A673 (cell line): ENCODE measurements at regions not wholly inside any gene's neighbourhood (a gene's known extent, or its start where the extent isn't known, plus 50 kb on each side); places are given as distances from the start of the nearest gene placed in this dataset.

Experiments
- BruUV-seq: library from RNA; stranded (reverse); fragments of 400-500 nt; replicated peaks from 2 replicates; lab custom pipeline; 2021; lab: Mats Ljungman, UMichigan
- CTCF ChIA-PET: fragments of 300-600 bp; sonication (Branson Sonifier 250); formaldehyde crosslinking; loops from one replicate; lab custom pipeline; 2022; ENCODE audit warnings: antibody characterized with exemption; lab: Charles Lee
- POLR2A ChIA-PET: fragments of 300-600 bp; sonication (Branson Sonifier 250); formaldehyde crosslinking; loops from one replicate; lab custom pipeline; 2022; ENCODE audit warnings: antibody characterized with exemption; ENCODE audit not compliant: low non-redundant PET; lab: Charles Lee
- DNase-seq: peaks from one replicate; pipeline ENCODE4 v3.0.0-alpha.2; 2015; ENCODE audit warnings: low spot score
- H3K27ac ChIP-seq: fragments of 200-600 bp; sonication (generic); 2 replicates; pipeline ENCODE4 v1.5.1; 2016; ENCODE audit warnings: mixed run types, low read depth, mild to moderate bottlenecking, mixed read lengths, antibody characterized with exemption, low read length; ENCODE audit not compliant: poor library complexity, severe bottlenecking
- H3K27me3 ChIP-seq: fragments of 200-600 bp; sonication (generic); replicated peaks from 2 replicates; pipeline ENCODE4 v1.6.1; 2017; ENCODE audit warnings: mixed run types, low read depth, mild to moderate bottlenecking, mixed read lengths, antibody characterized with exemption, low read length; ENCODE audit not compliant: insufficient read depth, poor library complexity
- H3K36me3 ChIP-seq: fragments of 200-600 bp; sonication (generic); 2 replicates; pipeline ENCODE4 v1.6.1; 2016; ENCODE audit warnings: mixed run types, mild to moderate bottlenecking, mixed read lengths, antibody characterized with exemption, low read length; ENCODE audit not compliant: insufficient read depth, poor library complexity, severe bottlenecking
- H3K4me1 ChIP-seq: fragments of 200-600 bp; sonication (generic); 2 replicates; pipeline ENCODE4 v1.6.1; 2017; ENCODE audit warnings: mixed run types, mild to moderate bottlenecking, mixed read lengths, antibody characterized with exemption, low read length; ENCODE audit not compliant: insufficient read depth, poor library complexity, severe bottlenecking
- H3K4me3 ChIP-seq: fragments of 200-600 bp; sonication (generic); 2 replicates; pipeline ENCODE4 v1.5.1; 2016; ENCODE audit warnings: low read depth, mixed run types, mild to moderate bottlenecking, mixed read lengths, low read length; ENCODE audit not compliant: poor library complexity, severe bottlenecking
- H3K9me3 ChIP-seq: fragments of 200-600 bp; sonication (generic); 2 replicates; pipeline ENCODE4 v1.6.1; 2016; ENCODE audit warnings: mixed run types, low read depth, mild to moderate bottlenecking, mixed read lengths, antibody characterized with exemption, low read length; ENCODE audit not compliant: poor library complexity, severe bottlenecking
- CTCF ChIP-seq: fragments of 300-800, 200-600 bp; sonication (generic); conservative IDR thresholded peaks from 2 replicates; pipeline ENCODE4 v1.5.1; 2017; ENCODE audit warnings: low read depth, mild to moderate bottlenecking, antibody characterized with exemption, low read length, moderate library complexity, mixed read lengths
- EZH2 ChIP-seq: fragments of 200-600 bp; sonication (generic); IDR thresholded peaks from 2 replicates; pipeline ENCODE4 v1.6.1; 2017; ENCODE audit warnings: borderline replicate concordance, low read depth, mild to moderate bottlenecking, mixed read lengths, antibody characterized with exemption, low read length; ENCODE audit not compliant: poor library complexity, severe bottlenecking
- intact Hi-C: fragments of 100-400 bp; cut with micrococcal nuclease; formaldehyde crosslinking; loops from one replicate; pipeline ENCODE4 v1.10.0; 2022; ENCODE audit not compliant: unreplicated experiment

GRCh38 chr11:87908086-87908485 is 267.2 kb downstream of the RAB38 start:
- ChIA-PET CTCF (no interaction called here), POLR2A (no interaction called here)
- no peak overlapping the region for H3K27ac ChIP-seq
- no peak for TF ChIP-seq EZH2
- TF ChIP-seq CTCF = no peak
- no peak for DNase-seq
- H3K9me3 ChIP-seq = no peaks in the 10 kb centered on the region
- peaks cover 60% of the 10 kb centered on the region for H3K27me3 ChIP-seq
- H3K4me3 ChIP-seq = no peak overlapping the region
- BruUV-seq = no TSS peak
- H3K4me1 ChIP-seq = no peaks in the 10 kb centered on the region
- intact Hi-C loops = no loop called here
- H3K36me3 ChIP-seq = no peaks in the 10 kb centered on the region

- CTCF ChIA-PET = no interaction called here
- no peaks in the 10 kb centered on the region for H3K4me1 ChIP-seq
Observed at GRCh38 chr11:87903345-87903744, 271.9 kb downstream of the RAB38 start.

GRCh38 chr11:87901341-87901740 is 273.9 kb downstream of the RAB38 start:
- intact Hi-C loops = no loop called here
- no peaks in the 10 kb centered on the region for H3K36me3 ChIP-seq
- CTCF ChIA-PET = no interaction called here
- TF ChIP-seq CTCF (no peak), EZH2 (no peak)
- no peak for DNase-seq
- POLR2A ChIA-PET = no interaction called here
- no peak overlapping the region for H3K27ac ChIP-seq
- H3K4me1 ChIP-seq = no peaks in the 10 kb centered on the region
- H3K27me3 ChIP-seq = peaks cover 75% of the 10 kb centered on the region
- no peak overlapping the region for H3K4me3 ChIP-seq
- BruUV-seq = no TSS peak
- H3K9me3 ChIP-seq = no peaks in the 10 kb centered on the region

More at GRCh38 chr11:87903345-87903744, 271.9 kb downstream of the RAB38 start:
- no peaks in the 10 kb centered on the region for H3K9me3 ChIP-seq
- peaks cover 66% of the 10 kb centered on the region for H3K27me3 ChIP-seq
- H3K36me3 ChIP-seq = no peaks in the 10 kb centered on the region
- intact Hi-C loops = no loop called here
- TF ChIP-seq EZH2 (no peak), CTCF (no peak)
- DNase-seq = no peak
- POLR2A ChIA-PET = no interaction called here
- no TSS peak for BruUV-seq
- H3K27ac ChIP-seq = no peak overlapping the region
- H3K4me3 ChIP-seq = no peak overlapping the region
